ENCODE measurements at regions not wholly inside any gene's neighbourhood (a gene's known extent, or its start where the extent isn't known, plus 50 kb on each side); places are given as distances from the start of the nearest gene placed in this dataset.
"Not testable (repeated sequence)": the region's sequence is repeated elsewhere in the genome, so short reads cannot be mapped to it uniquely, and the experiment has no call there.

DNA sequence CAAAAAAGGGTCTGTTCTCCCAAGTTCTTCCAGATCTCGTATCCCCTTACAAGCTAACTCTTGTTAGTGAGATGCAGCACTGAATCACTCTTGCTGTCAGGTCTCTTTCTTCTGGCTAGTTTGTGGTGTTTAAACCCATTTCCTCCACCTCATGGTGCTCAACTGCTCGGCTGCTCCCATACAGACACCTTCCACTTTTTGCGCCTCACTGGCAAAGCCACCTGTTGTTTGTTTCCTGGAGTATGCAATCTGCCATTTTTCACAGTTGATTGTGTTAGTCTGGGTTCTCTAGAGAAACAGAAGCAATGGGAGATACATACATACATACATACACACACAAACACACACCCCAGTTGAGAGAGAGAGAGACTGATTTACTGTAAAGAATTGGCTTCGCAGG, 124.4 kb upstream of the SP8 start:
- no peak overlapping the region for H3K27ac ChIP-seq
- TF ChIP-seq, protein P1, sequence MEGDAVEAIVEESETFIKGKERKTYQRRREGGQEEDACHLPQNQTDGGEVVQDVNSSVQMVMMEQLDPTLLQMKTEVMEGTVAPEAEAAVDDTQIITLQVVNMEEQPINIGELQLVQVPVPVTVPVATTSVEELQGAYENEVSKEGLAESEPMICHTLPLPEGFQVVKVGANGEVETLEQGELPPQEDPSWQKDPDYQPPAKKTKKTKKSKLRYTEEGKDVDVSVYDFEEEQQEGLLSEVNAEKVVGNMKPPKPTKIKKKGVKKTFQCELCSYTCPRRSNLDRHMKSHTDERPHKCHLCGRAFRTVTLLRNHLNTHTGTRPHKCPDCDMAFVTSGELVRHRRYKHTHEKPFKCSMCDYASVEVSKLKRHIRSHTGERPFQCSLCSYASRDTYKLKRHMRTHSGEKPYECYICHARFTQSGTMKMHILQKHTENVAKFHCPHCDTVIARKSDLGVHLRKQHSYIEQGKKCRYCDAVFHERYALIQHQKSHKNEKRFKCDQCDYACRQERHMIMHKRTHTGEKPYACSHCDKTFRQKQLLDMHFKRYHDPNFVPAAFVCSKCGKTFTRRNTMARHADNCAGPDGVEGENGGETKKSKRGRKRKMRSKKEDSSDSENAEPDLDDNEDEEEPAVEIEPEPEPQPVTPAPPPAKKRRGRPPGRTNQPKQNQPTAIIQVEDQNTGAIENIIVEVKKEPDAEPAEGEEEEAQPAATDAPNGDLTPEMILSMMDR (IDR thresholded peaks at IDR 0.05): no peak
- TF ChIP-seq ZFX (IDR thresholded peaks at IDR 0.05; ENCODE audit: borderline replicate concordance): no peak

DNA sequence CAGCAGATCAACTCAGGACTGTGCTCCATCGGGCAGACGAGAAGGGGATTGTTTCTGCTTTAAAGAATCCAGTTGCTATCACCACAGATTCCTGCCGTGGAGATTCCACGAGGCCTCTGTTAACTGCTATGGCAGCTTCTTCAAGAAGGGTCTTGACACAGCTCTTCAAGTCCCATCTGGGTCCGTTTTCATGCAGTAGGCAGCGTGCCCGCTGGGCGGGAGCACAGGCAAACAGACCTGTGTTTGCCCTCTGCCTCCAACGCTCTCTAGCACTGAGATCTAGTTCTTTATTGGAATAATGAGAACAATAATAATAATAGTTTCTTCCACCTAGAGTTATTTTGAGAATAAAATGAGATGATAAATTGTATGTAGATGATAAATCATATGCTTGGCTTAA, 127.2 kb upstream of the SP8 start:
- TF ChIP-seq, protein P1 (IDR thresholded peaks at IDR 0.05): no peak
- no peak for TF ChIP-seq ZFX (IDR thresholded peaks at IDR 0.05; ENCODE audit: borderline replicate concordance)

DNA sequence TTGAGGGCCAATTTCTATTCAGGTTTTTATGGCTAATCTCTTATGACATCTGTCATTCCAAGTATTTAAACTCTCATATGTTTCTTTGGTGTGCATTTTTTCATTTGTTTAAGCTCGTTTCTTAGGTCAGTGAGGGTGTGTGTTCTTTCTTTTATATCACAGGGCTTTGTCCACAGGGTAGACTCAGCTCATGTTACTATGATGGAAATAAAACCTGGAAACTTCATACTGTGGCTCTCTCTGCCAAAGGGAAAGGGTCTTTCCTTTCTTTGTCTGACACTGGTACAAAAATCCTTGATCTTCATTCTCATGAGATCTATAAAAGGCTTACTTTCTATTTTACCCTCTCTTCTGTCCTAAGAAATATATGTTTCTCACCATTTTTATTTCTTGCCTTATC, 129.6 kb upstream of the SP8 start:
- no peak for TF ChIP-seq ZFX (IDR thresholded peaks at IDR 0.05; ENCODE audit: borderline replicate concordance)
- TF ChIP-seq, protein P1 (IDR thresholded peaks at IDR 0.05): no peak
- no peak overlapping the region for H3K27ac ChIP-seq

More for the DNA sequence above, 127.2 kb upstream of the SP8 start:
- H3K27ac ChIP-seq: no peak overlapping the region

DNA sequence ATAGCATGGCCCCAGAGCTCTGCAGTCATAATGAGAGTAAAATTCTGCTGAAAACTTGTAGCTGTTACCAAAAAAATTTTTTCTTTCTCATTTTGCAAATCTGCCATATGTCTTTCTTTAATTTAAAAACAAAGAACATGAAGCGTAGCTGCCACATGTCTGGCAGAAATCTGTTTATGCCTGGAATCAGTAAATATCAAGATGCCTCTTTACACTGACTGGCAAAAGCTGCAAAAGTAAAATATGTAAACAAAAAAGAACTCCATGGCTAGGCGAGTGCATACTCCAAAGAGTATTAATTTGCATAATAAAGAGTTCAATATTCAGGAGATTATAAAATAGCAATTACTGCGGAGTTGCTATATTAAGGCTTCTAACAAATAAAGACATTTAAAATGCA, 130.9 kb upstream of the SP8 start:
- no peak for TF ChIP-seq ZFX (IDR thresholded peaks at IDR 0.05; ENCODE audit: borderline replicate concordance)
- TF ChIP-seq, protein P1 (IDR thresholded peaks at IDR 0.05): no peak

DNA sequence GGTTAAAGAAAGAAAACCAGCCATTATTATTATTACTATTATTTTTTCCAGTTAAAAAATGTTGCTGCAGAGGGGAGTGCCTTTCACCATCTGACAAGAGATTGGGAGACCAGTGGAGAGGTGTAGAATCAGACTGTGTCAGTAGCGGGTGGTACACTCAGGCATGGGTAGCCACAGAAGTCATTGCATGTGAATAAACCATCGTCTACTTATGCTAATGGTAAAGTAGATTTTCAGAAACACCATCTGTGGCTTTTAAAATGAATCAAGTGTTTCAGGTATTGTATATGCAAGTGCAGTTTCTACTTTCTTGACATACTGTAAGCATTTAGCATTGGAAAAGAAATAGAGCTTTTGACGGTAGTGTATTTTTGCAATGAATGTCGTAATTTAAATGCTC, 131.5 kb upstream of the SP8 start:
- TF ChIP-seq, protein P1 (IDR thresholded peaks at IDR 0.05): no peak
- TF ChIP-seq ZFX (IDR thresholded peaks at IDR 0.05; ENCODE audit: borderline replicate concordance): no peak
- no peak overlapping the region for H3K27ac ChIP-seq

More for the DNA sequence above, 130.9 kb upstream of the SP8 start:
- H3K27ac ChIP-seq: no peak overlapping the region

DNA sequence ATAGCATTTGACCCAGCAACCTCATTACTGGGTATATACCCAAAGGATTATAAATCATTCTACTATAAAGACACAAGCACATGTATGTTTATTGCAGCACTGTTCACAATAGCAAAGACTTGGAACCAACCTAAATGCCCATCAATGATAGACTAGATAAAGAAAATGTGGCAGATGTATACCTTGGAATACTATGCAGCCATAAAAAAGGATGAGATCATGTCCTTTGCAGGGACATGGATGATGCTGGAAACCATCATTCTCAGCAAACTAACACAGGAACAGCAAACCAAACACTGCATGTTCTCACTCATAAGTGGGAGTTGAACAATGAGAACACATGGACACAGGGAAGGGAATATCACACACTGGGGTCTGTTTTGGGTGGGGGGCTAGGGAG, 140.5 kb upstream of the SP8 start:
- H3K27ac ChIP-seq: not testable (repeated sequence)

DNA sequence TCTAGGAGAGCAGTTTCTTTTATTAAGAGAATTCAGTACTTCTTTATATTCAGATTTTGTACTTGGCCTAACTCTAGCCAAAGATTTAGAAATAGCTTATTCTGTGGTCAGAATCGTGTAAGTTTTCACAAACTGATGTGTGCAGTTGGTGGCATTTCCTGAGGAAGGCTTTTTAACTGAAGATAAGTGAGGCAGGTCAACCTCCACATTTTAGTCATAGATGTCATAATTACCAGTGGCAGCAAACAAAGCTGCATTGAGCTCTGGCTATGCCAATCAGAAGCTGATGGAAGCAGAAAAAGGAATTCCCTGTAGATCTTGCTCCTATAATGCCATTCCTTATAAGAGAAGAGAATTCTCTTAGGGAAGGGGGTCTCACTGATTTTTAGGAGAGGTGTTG, 141.3 kb upstream of the SP8 start:
- H3K27ac ChIP-seq: no peak overlapping the region
- TF ChIP-seq, protein P1 (IDR thresholded peaks at IDR 0.05): no peak
- no peak for TF ChIP-seq ZFX (IDR thresholded peaks at IDR 0.05; ENCODE audit: borderline replicate concordance)

DNA sequence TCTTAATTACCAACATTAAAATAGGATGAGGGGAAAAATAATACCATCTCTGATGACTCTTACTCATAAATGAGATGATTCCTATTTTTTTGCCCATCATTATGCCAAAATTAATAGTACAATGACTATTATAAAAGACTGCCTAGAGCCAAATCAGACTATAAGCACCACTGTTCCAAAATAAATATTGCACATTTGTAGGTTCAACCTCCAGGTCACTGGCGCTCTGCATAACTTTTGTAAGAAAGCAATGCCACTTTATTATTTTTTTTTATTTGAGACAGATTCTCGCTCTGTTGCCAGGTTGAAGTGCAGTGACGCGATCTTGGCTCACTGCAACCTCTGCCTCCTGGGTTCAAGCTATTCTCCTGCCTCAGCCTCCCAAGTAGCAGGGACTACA, 142.5 kb upstream of the SP8 start:
- TF ChIP-seq, protein P1 (IDR thresholded peaks at IDR 0.05): no peak
- TF ChIP-seq ZFX (IDR thresholded peaks at IDR 0.05; ENCODE audit: borderline replicate concordance): no peak
- H3K27ac ChIP-seq: no peak overlapping the region
